ENCODE measurements at regions not wholly inside any gene's neighbourhood (a gene's known extent, or its start where the extent isn't known, plus 50 kb on each side); places are given as distances from the start of the nearest gene placed in this dataset.
"Not testable (repeated sequence)": the region's sequence is repeated elsewhere in the genome, so short reads cannot be mapped to it uniquely, and the experiment has no call there.

- peak in 1 of 58 donors; percentile 7 for DNase-seq
These were observed 738.6 kb downstream of the PCDH7 start for GRCh38 chr4:31458813-31459212.

GRCh38 chr4:31461421-31461820, 741.3 kb downstream of the PCDH7 start:
- no peak for DNase-seq

GRCh38 chr4:31467781-31468180, 747.6 kb downstream of the PCDH7 start:
- DNase-seq, result no peak

GRCh38 chr4:31474221-31474620, 754.1 kb downstream of the PCDH7 start:
- DNase-seq, result no peak

- no peak for DNase-seq
These were observed 762.5 kb downstream of the PCDH7 start for GRCh38 chr4:31482691-31483090.

- DNase-seq, result not testable (repeated sequence)
These were observed 779.0 kb downstream of the PCDH7 start for GRCh38 chr4:31499216-31499615.

GRCh38 chr4:31516520-31516919, 796.4 kb downstream of the PCDH7 start:
- DNase-seq, result no peak

GRCh38 chr4:31518796-31519250, 798.7 kb downstream of the PCDH7 start:
- no peak for DNase-seq

- no peak for DNase-seq
These were observed 810.4 kb downstream of the PCDH7 start for GRCh38 chr4:31530555-31530954.

- DNase-seq, result no peak
These were observed 818.7 kb downstream of the PCDH7 start for GRCh38 chr4:31538877-31539276.

GRCh38 chr4:31539284-31540069, 819.3 kb downstream of the PCDH7 start:
- peak in 7 of 58 donors; percentile 2 to 39 (median 12) for DNase-seq

GRCh38 chr4:31545330-31545729, 825.2 kb downstream of the PCDH7 start:
- DNase-seq, result no peak

- no peak for DNase-seq
These were observed 825.6 kb downstream of the PCDH7 start for GRCh38 chr4:31545755-31546154.

GRCh38 chr4:31548021-31548420, 827.9 kb downstream of the PCDH7 start:
- DNase-seq, result no peak

GRCh38 chr4:31548823-31549222, 828.7 kb downstream of the PCDH7 start:
- DNase-seq, result peak in 2 of 58 donors; percentile 1 to 3

- DNase-seq, result no peak
These were observed 829.1 kb downstream of the PCDH7 start for GRCh38 chr4:31549256-31549655.

- DNase-seq, result no peak
These were observed 837.3 kb downstream of the PCDH7 start for GRCh38 chr4:31557437-31557836.

GRCh38 chr4:31573554-31573953, 853.4 kb downstream of the PCDH7 start:
- no peak for DNase-seq

GRCh38 chr4:31575504-31575903, 855.3 kb downstream of the PCDH7 start:
- no peak for DNase-seq

GRCh38 chr4:31580843-31581242, 860.7 kb downstream of the PCDH7 start:
- DNase-seq, result no peak

- DNase-seq, result no peak
These were observed 865.3 kb downstream of the PCDH7 start for GRCh38 chr4:31585503-31585902.

- DNase-seq, result no peak
These were observed 872.1 kb downstream of the PCDH7 start for GRCh38 chr4:31592293-31592692.

GRCh38 chr4:31595496-31595895, 875.3 kb downstream of the PCDH7 start:
- DNase-seq, result no peak
